K562 (cell line): ENCODE measurements at regions not wholly inside any gene's neighbourhood (a gene's known extent, or its start where the extent isn't known, plus 50 kb on each side); places are given as distances from the start of the nearest gene placed in this dataset.

Source experiments
- LARP7 ChIP-seq: fragments of 450-650 bp; IDR thresholded peaks from 2 replicates; pipeline ENCODE4 v1.6.1; 2016
- MAFK ChIP-seq: IDR thresholded peaks from 2 replicates; pipeline ENCODE4 v1.6.1; 2011; ENCODE audit warnings: low read length, improper control_type of control experiment
- NR2C2 ChIP-seq, 2 experiments: fragments of 200-800 bp in 1 of 2; sonication (Bioruptor generic) in 1 of 2; sonication (generic) in 1 of 2; formaldehyde crosslinking in 1 of 2; IDR thresholded peaks; 2 replicates each; pipeline versions ENCODE4 v1.6.1 to v1.8.0; 2016 to 2022; ENCODE audit warnings: mild to moderate bottlenecking in 1 of 2, missing compliant biosample characterization in 1 of 2, missing genetic modification characterization in 1 of 2, missing genetic modification reagents in 1 of 2
- TAF15 ChIP-seq: fragments of 200-400 bp; formaldehyde crosslinking; IDR thresholded peaks from 2 replicates; pipeline ENCODE4 v1.6.1; 2017; ENCODE audit warnings: mild to moderate bottlenecking, low read depth, low read length, moderate library complexity
- ZNF217 ChIP-seq: sonication (generic); formaldehyde crosslinking; IDR thresholded peaks from 2 replicates; pipeline ENCODE4 v1.8.0; 2022; ENCODE audit warnings: mild to moderate bottlenecking, missing genetic modification reagents
- ZZZ3 ChIP-seq: fragments of 450-650 bp; IDR thresholded peaks from 2 replicates; pipeline ENCODE4 v1.6.1; 2016; ENCODE audit warnings: antibody characterized with exemption, mild to moderate bottlenecking, moderate library complexity
- TF ChIP-seq, protein P1 (sequence below), 3 experiments: IDR thresholded peaks in 2 of 3; conservative IDR thresholded peaks in 1 of 3; 2 replicates each; pipeline ENCODE4 v1.5.1; 2011 to 2012; ENCODE audit warnings: low read length in 3 of 3, mild to moderate bottlenecking in 3 of 3, control low read depth in 2 of 3, improper control_type of control experiment in 1 of 3, inconsistent platforms in 1 of 3, low read depth in 1 of 3, mixed read lengths in 1 of 3, moderate library complexity in 1 of 3; ENCODE audit not compliant: insufficient read depth in 2 of 3

DNA sequence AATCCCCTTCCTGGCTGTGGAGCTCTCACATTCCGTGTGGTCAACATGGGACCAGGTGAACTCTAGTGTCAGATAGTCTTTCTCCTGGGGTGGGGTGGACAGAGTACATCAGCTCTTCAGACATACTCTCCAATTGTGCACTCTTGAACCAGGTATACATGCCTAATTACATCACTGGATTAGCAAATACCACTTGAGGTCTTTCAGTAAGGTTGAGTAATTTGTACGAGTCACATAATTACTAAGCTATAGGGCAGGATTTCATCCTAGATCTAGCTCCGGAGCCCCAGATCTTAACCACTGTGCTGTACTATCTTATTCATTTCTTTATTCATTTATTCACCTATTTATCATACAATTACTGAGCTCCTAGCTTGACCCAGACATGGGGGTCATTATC, 821.3 kb downstream of the TFAP2A start:
- TF ChIP-seq, protein P1, sequence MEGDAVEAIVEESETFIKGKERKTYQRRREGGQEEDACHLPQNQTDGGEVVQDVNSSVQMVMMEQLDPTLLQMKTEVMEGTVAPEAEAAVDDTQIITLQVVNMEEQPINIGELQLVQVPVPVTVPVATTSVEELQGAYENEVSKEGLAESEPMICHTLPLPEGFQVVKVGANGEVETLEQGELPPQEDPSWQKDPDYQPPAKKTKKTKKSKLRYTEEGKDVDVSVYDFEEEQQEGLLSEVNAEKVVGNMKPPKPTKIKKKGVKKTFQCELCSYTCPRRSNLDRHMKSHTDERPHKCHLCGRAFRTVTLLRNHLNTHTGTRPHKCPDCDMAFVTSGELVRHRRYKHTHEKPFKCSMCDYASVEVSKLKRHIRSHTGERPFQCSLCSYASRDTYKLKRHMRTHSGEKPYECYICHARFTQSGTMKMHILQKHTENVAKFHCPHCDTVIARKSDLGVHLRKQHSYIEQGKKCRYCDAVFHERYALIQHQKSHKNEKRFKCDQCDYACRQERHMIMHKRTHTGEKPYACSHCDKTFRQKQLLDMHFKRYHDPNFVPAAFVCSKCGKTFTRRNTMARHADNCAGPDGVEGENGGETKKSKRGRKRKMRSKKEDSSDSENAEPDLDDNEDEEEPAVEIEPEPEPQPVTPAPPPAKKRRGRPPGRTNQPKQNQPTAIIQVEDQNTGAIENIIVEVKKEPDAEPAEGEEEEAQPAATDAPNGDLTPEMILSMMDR (IDR thresholded peaks at IDR 0.05 in 2 of 3, conservative IDR thresholded peaks at IDR 0.05 in 1 of 3; ENCODE audit: insufficient read depth in 2 of 3, low read depth in 1 of 3, low read length in 3 of 3), result no peak
- TF ChIP-seq NR2C2 (CRISPR knock-in tag; IDR thresholded peaks at IDR 0.05) (no peak), NR2C2 (tag; IDR thresholded peaks at IDR 0.05) (no peak), TAF15 (no peak), ZZZ3 (no peak), ZNF217 (no peak), MAFK (no peak), LARP7 (no peak)
